Natural killer cell treated with Interleukin-12 subunit alpha and Interleukin-12 subunit beta and Interleukin-15 and Interleukin-18, amount 100 ng/mL, for 72 hours (primary cell): ENCODE measurements at regions not wholly inside any gene's neighbourhood (a gene's known extent, or its start where the extent isn't known, plus 50 kb on each side); places are given as distances from the start of the nearest gene placed in this dataset.

Experiments
- ATAC-seq, 2 donors: fragments of 150-1000 bp; cut with Tn5 transposase in 1 of 2; sonication (Bioruptor Pico), chemical (Tn5 transposase) in 1 of 2; 2 replicates each; pipeline ENCODE4 v1.10.0; 2021
- DNase-seq: peaks from one replicate; pipeline ENCODE4 v3.0.0; 2022; ENCODE audit warnings: low spot score
- H3K27ac Mint-ChIP-seq, 2 donors: 1 replicate in 1 of 2; 2 replicates in 1 of 2; pipeline ENCODE4 v1.8.0; 2022; ENCODE audit warnings: mixed read lengths in 2 of 2, mild to moderate bottlenecking in 1 of 2, moderate library complexity in 1 of 2
- H3K27me3 Mint-ChIP-seq, 2 donors: 1 replicate in 1 of 2; 2 replicates in 1 of 2; pipeline ENCODE4 v1.8.0; 2022; ENCODE audit warnings: mixed read lengths in 2 of 2
- H3K36me3 Mint-ChIP-seq: one replicate; pipeline ENCODE4 v1.8.0; 2022; ENCODE audit warnings: mixed read lengths
- H3K4me1 Mint-ChIP-seq, 2 donors: 1 replicate in 1 of 2; 2 replicates in 1 of 2; pipeline ENCODE4 v1.8.0; 2022; ENCODE audit warnings: low read depth in 2 of 2, mixed read lengths in 2 of 2, mild to moderate bottlenecking in 1 of 2
- H3K4me3 Mint-ChIP-seq: one replicate; pipeline ENCODE4 v1.8.0; 2022; ENCODE audit warnings: mixed read lengths
- H3K9me3 Mint-ChIP-seq: 2 replicates; pipeline ENCODE4 v1.8.0; 2022; ENCODE audit warnings: mixed read lengths

- no peaks in the 10 kb centered on the region for H3K27me3 Mint-ChIP-seq
- no peak overlapping the region for H3K4me3 Mint-ChIP-seq
- DNase-seq (no peak), ATAC-seq (no peak)
- H3K36me3 Mint-ChIP-seq, result no peaks in the 10 kb centered on the region
- no peak overlapping the region for H3K27ac Mint-ChIP-seq
- no peaks in the 10 kb centered on the region for H3K9me3 Mint-ChIP-seq
- no peaks in the 10 kb centered on the region for H3K4me1 Mint-ChIP-seq
Observed at GRCh38 chr12:114949058-114949820, 265.3 kb upstream of the TBX3 start.

- no peak for ATAC-seq
- no peaks in the 10 kb centered on the region for H3K36me3 Mint-ChIP-seq
Observed at GRCh38 chr12:114945351-114945750, 261.4 kb upstream of the TBX3 start.

GRCh38 chr12:114944736-114945135 is 260.8 kb upstream of the TBX3 start:
- DNase-seq, result no peak
- Mint-ChIP-seq H3K4me3 (no peak overlapping the region), H3K27ac (no peak overlapping the region), H3K4me1 (no peaks in the 10 kb centered on the region), H3K27me3 (no peaks in the 10 kb centered on the region), H3K9me3 (peaks cover 5% of the 10 kb centered on the region), H3K36me3 (no peaks in the 10 kb centered on the region)
- no peak for ATAC-seq

More at GRCh38 chr12:114945351-114945750, 261.4 kb upstream of the TBX3 start:
- Mint-ChIP-seq H3K9me3 (peaks cover 5% of the 10 kb centered on the region), H3K27ac (no peak overlapping the region), H3K4me1 (no peaks in the 10 kb centered on the region), H3K27me3 (no peaks in the 10 kb centered on the region), H3K4me3 (no peak overlapping the region)
- DNase-seq, result no peak

- no peak for ATAC-seq
- no peak overlapping the region for H3K27ac Mint-ChIP-seq
Observed at GRCh38 chr12:114943601-114944000, 259.6 kb upstream of the TBX3 start.

GRCh38 chr12:114938487-114939210 is 254.7 kb upstream of the TBX3 start:
- Mint-ChIP-seq H3K4me3 (no peak overlapping the region), H3K36me3 (no peaks in the 10 kb centered on the region), H3K27ac (no peak overlapping the region), H3K27me3 (no peaks in the 10 kb centered on the region), H3K4me1 (no peaks in the 10 kb centered on the region), H3K9me3 (peaks cover 5% of the 10 kb centered on the region)
- no peak for DNase-seq
- ATAC-seq, result no peak

More at GRCh38 chr12:114943601-114944000, 259.6 kb upstream of the TBX3 start:
- no peaks in the 10 kb centered on the region for H3K27me3 Mint-ChIP-seq
- DNase-seq, result no peak
- no peak overlapping the region for H3K4me3 Mint-ChIP-seq
- no peaks in the 10 kb centered on the region for H3K4me1 Mint-ChIP-seq
- H3K36me3 Mint-ChIP-seq, result no peaks in the 10 kb centered on the region
- peaks cover 5% of the 10 kb centered on the region for H3K9me3 Mint-ChIP-seq

- H3K27me3 Mint-ChIP-seq, result no peaks in the 10 kb centered on the region
- no peaks in the 10 kb centered on the region for H3K36me3 Mint-ChIP-seq
- H3K4me1 Mint-ChIP-seq, result no peaks in the 10 kb centered on the region
- peaks cover 9% of the 10 kb centered on the region for H3K9me3 Mint-ChIP-seq
- ATAC-seq (no peak), DNase-seq (no peak)
- no peak overlapping the region for H3K4me3 Mint-ChIP-seq
- no peak overlapping the region for H3K27ac Mint-ChIP-seq
Observed at GRCh38 chr12:114936148-114937079, 252.4 kb upstream of the TBX3 start.

GRCh38 chr12:114935658-114936057 is 251.7 kb upstream of the TBX3 start:
- Mint-ChIP-seq H3K27ac (no peak overlapping the region), H3K4me1 (no peaks in the 10 kb centered on the region), H3K36me3 (no peaks in the 10 kb centered on the region), H3K27me3 (no peaks in the 10 kb centered on the region), H3K4me3 (no peak overlapping the region), H3K9me3 (peaks cover 6% of the 10 kb centered on the region)
- ATAC-seq, result no peak
- no peak for DNase-seq

- Mint-ChIP-seq H3K27me3 (no peaks in the 10 kb centered on the region), H3K9me3 (peaks cover 9% of the 10 kb centered on the region), H3K27ac (no peak overlapping the region), H3K4me1 (no peaks in the 10 kb centered on the region), H3K36me3 (no peaks in the 10 kb centered on the region), H3K4me3 (no peak overlapping the region)
- DNase-seq (no peak), ATAC-seq (no peak)
Observed at GRCh38 chr12:114933428-114934160, 249.6 kb upstream of the TBX3 start.

- no peaks in the 10 kb centered on the region for H3K27me3 Mint-ChIP-seq
- H3K4me3 Mint-ChIP-seq, result no peak overlapping the region
- peaks cover 9% of the 10 kb centered on the region for H3K9me3 Mint-ChIP-seq
- ATAC-seq, result no peak
- DNase-seq, result no peak
- no peaks in the 10 kb centered on the region for H3K36me3 Mint-ChIP-seq
- H3K4me1 Mint-ChIP-seq, result no peaks in the 10 kb centered on the region
- no peak overlapping the region for H3K27ac Mint-ChIP-seq
Observed at GRCh38 chr12:114932806-114933205, 248.8 kb upstream of the TBX3 start.

GRCh38 chr12:114931025-114931424 is 247.1 kb upstream of the TBX3 start:
- ATAC-seq (no peak), DNase-seq (no peak)
- Mint-ChIP-seq H3K27ac (no peak overlapping the region), H3K4me1 (no peaks in the 10 kb centered on the region), H3K36me3 (no peaks in the 10 kb centered on the region), H3K27me3 (no peaks in the 10 kb centered on the region), H3K4me3 (no peak overlapping the region), H3K9me3 (peaks cover 9% of the 10 kb centered on the region)

GRCh38 chr12:114926341-114926740 is 242.4 kb upstream of the TBX3 start:
- DNase-seq (no peak), ATAC-seq (no peak)
- peaks cover 7% of the 10 kb centered on the region for H3K9me3 Mint-ChIP-seq
- H3K36me3 Mint-ChIP-seq, result no peaks in the 10 kb centered on the region
- H3K4me3 Mint-ChIP-seq, result no peak overlapping the region
- no peaks in the 10 kb centered on the region for H3K4me1 Mint-ChIP-seq
- H3K27ac Mint-ChIP-seq, result no peak overlapping the region
- H3K27me3 Mint-ChIP-seq, result no peaks in the 10 kb centered on the region

- no peaks in the 10 kb centered on the region for H3K4me1 Mint-ChIP-seq
- no peak overlapping the region for H3K27ac Mint-ChIP-seq
- H3K27me3 Mint-ChIP-seq, result no peaks in the 10 kb centered on the region
- H3K9me3 Mint-ChIP-seq, result peaks cover 5% of the 10 kb centered on the region
- H3K36me3 Mint-ChIP-seq, result no peaks in the 10 kb centered on the region
- ATAC-seq (no peak), DNase-seq (no peak)
- no peak overlapping the region for H3K4me3 Mint-ChIP-seq
Observed at GRCh38 chr12:114924946-114925475, 241.0 kb upstream of the TBX3 start.

GRCh38 chr12:114921781-114922180 is 237.8 kb upstream of the TBX3 start:
- ATAC-seq (no peak), DNase-seq (no peak)
- H3K4me1 Mint-ChIP-seq, result no peaks in the 10 kb centered on the region
- H3K27me3 Mint-ChIP-seq, result no peaks in the 10 kb centered on the region
- H3K9me3 Mint-ChIP-seq, result peaks cover 3% of the 10 kb centered on the region
- no peak overlapping the region for H3K4me3 Mint-ChIP-seq
- H3K36me3 Mint-ChIP-seq, result no peaks in the 10 kb centered on the region
- no peak overlapping the region for H3K27ac Mint-ChIP-seq
